ENCODE measurements at regions not wholly inside any gene's neighbourhood (a gene's known extent, or its start where the extent isn't known, plus 50 kb on each side); places are given as distances from the start of the nearest gene placed in this dataset.

DNA sequence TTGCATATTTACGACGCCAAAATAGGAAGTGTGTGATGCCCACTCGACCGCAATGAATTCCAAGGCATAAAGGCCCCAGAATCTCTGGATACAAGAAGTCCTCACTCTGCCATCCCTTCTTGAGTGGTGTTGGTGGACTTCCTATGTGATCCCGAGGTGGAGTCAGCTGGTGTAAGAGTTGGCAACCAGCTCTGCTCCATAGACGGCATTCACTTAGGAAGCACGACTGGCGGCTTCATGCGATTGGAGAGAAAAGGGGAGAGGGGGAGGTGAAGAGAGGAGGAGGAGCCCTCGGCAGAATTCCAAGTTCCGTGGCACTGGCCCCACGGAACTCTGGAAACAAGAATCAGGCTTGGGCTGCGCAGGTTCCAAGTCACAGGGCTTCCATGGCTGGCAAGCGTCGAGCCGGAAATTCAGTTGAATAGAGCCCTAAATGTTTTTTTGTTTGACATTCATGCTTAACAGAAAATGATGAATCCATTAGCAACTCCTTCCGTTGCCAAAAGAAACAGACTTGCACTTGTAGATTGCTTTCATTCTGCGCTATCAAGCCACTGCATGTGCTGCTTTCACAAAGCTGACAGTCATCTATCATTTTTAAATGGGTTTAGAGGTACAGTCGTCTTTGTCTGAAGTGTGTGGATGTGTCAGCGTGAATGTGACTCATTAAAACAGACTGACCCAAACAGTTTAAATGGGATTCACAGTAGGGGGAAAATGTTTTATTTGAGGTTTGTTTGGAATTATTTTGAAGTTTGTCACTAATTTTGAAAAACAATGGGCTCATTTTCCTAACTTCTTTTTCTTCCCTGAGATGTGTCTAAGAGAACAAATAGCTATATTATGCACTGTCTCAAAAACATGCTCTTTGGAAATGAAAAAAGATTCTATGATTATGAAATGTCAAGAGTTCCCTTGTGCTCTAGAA, 428.3 kb upstream of the ATP11B start (continued):
- TF ChIP-seq, protein P1, sequence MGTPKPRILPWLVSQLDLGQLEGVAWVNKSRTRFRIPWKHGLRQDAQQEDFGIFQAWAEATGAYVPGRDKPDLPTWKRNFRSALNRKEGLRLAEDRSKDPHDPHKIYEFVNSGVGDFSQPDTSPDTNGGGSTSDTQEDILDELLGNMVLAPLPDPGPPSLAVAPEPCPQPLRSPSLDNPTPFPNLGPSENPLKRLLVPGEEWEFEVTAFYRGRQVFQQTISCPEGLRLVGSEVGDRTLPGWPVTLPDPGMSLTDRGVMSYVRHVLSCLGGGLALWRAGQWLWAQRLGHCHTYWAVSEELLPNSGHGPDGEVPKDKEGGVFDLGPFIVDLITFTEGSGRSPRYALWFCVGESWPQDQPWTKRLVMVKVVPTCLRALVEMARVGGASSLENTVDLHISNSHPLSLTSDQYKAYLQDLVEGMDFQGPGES (IDR thresholded peaks at IDR 0.05; ENCODE audit: low read depth, low read length), result no peak
- TF ChIP-seq RAD21 (IDR thresholded peaks at IDR 0.05; ENCODE audit: low read length), result no peak
- TF ChIP-seq SIN3A (IDR thresholded peaks at IDR 0.05; ENCODE audit: borderline replicate concordance, low read depth, low read length), result no peak
- no peak for TF ChIP-seq SMC3 (IDR thresholded peaks at IDR 0.05; ENCODE audit: low read depth, low read length)
- no peak for TF ChIP-seq RCOR1 (IDR thresholded peaks at IDR 0.05; ENCODE audit: low read length)
- TF ChIP-seq, protein P2, sequence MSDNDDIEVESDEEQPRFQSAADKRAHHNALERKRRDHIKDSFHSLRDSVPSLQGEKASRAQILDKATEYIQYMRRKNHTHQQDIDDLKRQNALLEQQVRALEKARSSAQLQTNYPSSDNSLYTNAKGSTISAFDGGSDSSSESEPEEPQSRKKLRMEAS (IDR thresholded peaks at IDR 0.05; ENCODE audit: low read depth), result no peak
- TF ChIP-seq JUND (IDR thresholded peaks at IDR 0.05), result no peak
- peak; percentile 66; the same call in 1 of the 2 replicates for TF ChIP-seq MXI1 (IDR thresholded peaks at IDR 0.05; ENCODE audit: low read depth, low read length)

DNA sequence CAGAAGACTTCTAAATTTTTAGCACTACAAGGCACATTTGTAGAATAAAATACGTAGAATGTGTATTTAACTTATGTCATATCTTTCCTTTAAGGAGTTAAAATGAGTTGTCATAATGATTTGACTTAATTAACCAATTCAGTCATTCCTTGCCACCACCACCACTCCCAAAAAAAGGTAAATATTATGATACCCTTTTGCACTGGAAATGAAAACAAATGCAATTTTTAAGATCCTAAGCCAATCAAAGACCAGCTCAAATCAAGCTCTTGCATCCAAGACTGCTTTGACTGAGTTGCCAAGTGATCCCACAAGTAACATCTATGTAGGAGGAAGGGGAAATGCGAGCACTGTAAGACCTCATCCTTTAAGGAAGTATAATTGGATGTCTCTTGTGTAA, 426.6 kb upstream of the ATP11B start:
- Histone ChIP-seq H3K9me2 (no peaks in the 10 kb centered on the region), H3K36me3 (replicated peaks in 1 of 2; ENCODE audit: control insufficient read depth in 1 of 2, insufficient read depth in 2 of 2, low read length in 1 of 2) (no peaks in the 10 kb centered on the region), H3K4me3 (ENCODE audit: low read depth in 2 of 2, low read length in 1 of 2) (no peak overlapping the region), H3K4me2 (no peak overlapping the region), H3K27ac (ENCODE audit: low read depth in 2 of 2, low read length in 1 of 2) (no peak overlapping the region), H2AFZ (ENCODE audit: low read depth) (no peak overlapping the region), H3K79me2 (ENCODE audit: insufficient read depth) (no peaks in the 10 kb centered on the region), H3K27me3 (ENCODE audit: insufficient read depth) (no peaks in the 10 kb centered on the region), H4K20me1 (ENCODE audit: insufficient read depth) (no peaks in the 10 kb centered on the region), H3F3A (replicated peaks; ENCODE audit: insufficient read depth) (peaks cover 4% of the 10 kb centered on the region), H3K9me3 (no peaks in the 10 kb centered on the region), H3K9ac (no peak overlapping the region), H3K4me1 (ENCODE audit: control insufficient read depth in 1 of 2, insufficient read depth in 2 of 2, low read depth in 1 of 2, low read length in 1 of 2) (peaks cover 5 to 10% of the 10 kb centered on the region in 2 experiments; a peak in 3 of 4 replicates)
- CTCF ChIA-PET, result no interaction called here
- 50% methylated on average over 2 of the region's 2 CpGs for WGBS (ENCODE audit: low lambda C conversion rate)
- POLR2A ChIA-PET, result no interaction called here
- DNase-seq, result no peak
- TF ChIP-seq, protein P3, sequence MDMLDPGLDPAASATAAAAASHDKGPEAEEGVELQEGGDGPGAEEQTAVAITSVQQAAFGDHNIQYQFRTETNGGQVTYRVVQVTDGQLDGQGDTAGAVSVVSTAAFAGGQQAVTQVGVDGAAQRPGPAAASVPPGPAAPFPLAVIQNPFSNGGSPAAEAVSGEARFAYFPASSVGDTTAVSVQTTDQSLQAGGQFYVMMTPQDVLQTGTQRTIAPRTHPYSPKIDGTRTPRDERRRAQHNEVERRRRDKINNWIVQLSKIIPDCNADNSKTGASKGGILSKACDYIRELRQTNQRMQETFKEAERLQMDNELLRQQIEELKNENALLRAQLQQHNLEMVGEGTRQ (IDR thresholded peaks at IDR 0.05; ENCODE audit: borderline replicate concordance, low read depth, low read length), result no peak
- TF ChIP-seq, protein P4, sequence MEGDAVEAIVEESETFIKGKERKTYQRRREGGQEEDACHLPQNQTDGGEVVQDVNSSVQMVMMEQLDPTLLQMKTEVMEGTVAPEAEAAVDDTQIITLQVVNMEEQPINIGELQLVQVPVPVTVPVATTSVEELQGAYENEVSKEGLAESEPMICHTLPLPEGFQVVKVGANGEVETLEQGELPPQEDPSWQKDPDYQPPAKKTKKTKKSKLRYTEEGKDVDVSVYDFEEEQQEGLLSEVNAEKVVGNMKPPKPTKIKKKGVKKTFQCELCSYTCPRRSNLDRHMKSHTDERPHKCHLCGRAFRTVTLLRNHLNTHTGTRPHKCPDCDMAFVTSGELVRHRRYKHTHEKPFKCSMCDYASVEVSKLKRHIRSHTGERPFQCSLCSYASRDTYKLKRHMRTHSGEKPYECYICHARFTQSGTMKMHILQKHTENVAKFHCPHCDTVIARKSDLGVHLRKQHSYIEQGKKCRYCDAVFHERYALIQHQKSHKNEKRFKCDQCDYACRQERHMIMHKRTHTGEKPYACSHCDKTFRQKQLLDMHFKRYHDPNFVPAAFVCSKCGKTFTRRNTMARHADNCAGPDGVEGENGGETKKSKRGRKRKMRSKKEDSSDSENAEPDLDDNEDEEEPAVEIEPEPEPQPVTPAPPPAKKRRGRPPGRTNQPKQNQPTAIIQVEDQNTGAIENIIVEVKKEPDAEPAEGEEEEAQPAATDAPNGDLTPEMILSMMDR (IDR thresholded peaks at IDR 0.05), result no peak
- TF ChIP-seq RAD21 (IDR thresholded peaks at IDR 0.05; ENCODE audit: low read length) (no peak), NRF1 (IDR thresholded peaks at IDR 0.05; ENCODE audit: low read depth, low read length) (no peak), POLR2AphosphoS5 (IDR thresholded peaks at IDR 0.05; ENCODE audit: low read depth, low read length) (no peak), ELF1 (IDR thresholded peaks at IDR 0.05) (no peak), TEAD4 (IDR thresholded peaks at IDR 0.05; ENCODE audit: borderline replicate concordance, insufficient read depth) (no peak), SMC3 (IDR thresholded peaks at IDR 0.05; ENCODE audit: low read depth, low read length) (no peak), MXI1 (IDR thresholded peaks at IDR 0.05; ENCODE audit: low read depth, low read length) (no peak), EP300 (IDR thresholded peaks at IDR 0.05; ENCODE audit: borderline replicate concordance in 1 of 2, low read depth in 1 of 2, low read length in 1 of 2) (no peak), FOXJ3 (CRISPR knock-in tag; IDR thresholded peaks at IDR 0.05) (no peak), FOSL2 (IDR thresholded peaks at IDR 0.05; ENCODE audit: borderline replicate concordance, low read depth) (no peak), EZH2phosphoT487 (IDR thresholded peaks at IDR 0.05; ENCODE audit: borderline replicate concordance, low read depth) (no peak)
- TF ChIP-seq, protein P5, sequence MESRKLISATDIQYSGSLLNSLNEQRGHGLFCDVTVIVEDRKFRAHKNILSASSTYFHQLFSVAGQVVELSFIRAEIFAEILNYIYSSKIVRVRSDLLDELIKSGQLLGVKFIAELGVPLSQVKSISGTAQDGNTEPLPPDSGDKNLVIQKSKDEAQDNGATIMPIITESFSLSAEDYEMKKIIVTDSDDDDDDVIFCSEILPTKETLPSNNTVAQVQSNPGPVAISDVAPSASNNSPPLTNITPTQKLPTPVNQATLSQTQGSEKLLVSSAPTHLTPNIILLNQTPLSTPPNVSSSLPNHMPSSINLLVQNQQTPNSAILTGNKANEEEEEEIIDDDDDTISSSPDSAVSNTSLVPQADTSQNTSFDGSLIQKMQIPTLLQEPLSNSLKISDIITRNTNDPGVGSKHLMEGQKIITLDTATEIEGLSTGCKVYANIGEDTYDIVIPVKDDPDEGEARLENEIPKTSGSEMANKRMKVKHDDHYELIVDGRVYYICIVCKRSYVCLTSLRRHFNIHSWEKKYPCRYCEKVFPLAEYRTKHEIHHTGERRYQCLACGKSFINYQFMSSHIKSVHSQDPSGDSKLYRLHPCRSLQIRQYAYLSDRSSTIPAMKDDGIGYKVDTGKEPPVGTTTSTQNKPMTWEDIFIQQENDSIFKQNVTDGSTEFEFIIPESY (IDR thresholded peaks at IDR 0.05; ENCODE audit: borderline replicate concordance, low read depth), result no peak
- TF ChIP-seq, protein P6, sequence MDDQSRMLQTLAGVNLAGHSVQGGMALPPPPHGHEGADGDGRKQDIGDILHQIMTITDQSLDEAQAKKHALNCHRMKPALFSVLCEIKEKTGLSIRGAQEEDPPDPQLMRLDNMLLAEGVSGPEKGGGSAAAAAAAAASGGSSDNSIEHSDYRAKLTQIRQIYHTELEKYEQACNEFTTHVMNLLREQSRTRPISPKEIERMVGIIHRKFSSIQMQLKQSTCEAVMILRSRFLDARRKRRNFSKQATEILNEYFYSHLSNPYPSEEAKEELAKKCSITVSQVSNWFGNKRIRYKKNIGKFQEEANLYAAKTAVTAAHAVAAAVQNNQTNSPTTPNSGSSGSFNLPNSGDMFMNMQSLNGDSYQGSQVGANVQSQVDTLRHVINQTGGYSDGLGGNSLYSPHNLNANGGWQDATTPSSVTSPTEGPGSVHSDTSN (IDR thresholded peaks at IDR 0.05), result no peak

Measured in SK-N-SH (cell line).